ENCODE measurements at regions not wholly inside any gene's neighbourhood (a gene's known extent, or its start where the extent isn't known, plus 50 kb on each side); places are given as distances from the start of the nearest gene placed in this dataset.

DNA sequence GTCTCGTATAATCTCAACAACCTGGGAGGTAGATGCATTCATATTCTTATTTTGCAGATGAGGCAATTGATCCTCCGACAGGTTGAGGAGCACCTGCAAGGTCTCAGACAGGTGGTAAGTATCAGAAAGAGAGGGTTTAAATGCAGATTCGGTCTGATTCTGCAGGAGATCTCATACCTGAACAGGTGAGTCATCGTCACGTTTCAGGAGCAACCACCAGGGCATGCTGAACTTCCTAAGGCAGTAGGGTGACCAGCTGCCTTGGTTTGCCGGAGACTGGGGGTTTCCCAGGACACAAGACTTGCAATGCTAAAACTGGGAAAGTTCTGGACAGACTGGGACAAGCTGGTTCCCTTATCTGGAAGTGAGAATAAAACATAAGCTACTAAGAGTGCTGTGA lies 68.8 kb upstream of the TSHZ3 start:
- no peaks in the 10 kb centered on the region for H3K36me3 ChIP-seq (ENCODE audit: insufficient read depth, low read length)
- ChIA-PET CTCF (ENCODE audit: unreplicated experiment) (no interaction called here), POLR2A (no interaction called here)
- TF ChIP-seq CTCF (conservative IDR thresholded peaks at IDR 0.05; ENCODE audit: low read length): no peak
- TF ChIP-seq EZH2phosphoT487 (IDR thresholded peaks at IDR 0.05; ENCODE audit: borderline replicate concordance, low read depth, low read length): no peak
- H3K79me2 ChIP-seq (ENCODE audit: insufficient read depth, low read depth, low read length): no peaks in the 10 kb centered on the region
- H3K9me2 ChIP-seq (ENCODE audit: insufficient read depth, low read length): no peaks in the 10 kb centered on the region
- no peak overlapping the region for H2AFZ ChIP-seq (ENCODE audit: low read length)
- no peak for DNase-seq (ENCODE audit: low spot score)
- H3K27ac ChIP-seq (ENCODE audit: low read depth, low read length, poor library complexity, severe bottlenecking): no peak overlapping the region
- no peak overlapping the region for H3K4me3 ChIP-seq (ENCODE audit: low read depth, low read length, poor library complexity, severe bottlenecking)
- H3K4me1 ChIP-seq (ENCODE audit: insufficient read depth, low read length, poor library complexity, severe bottlenecking): no peaks in the 10 kb centered on the region
- H4K20me1 ChIP-seq (ENCODE audit: insufficient read depth, low read length): no peaks in the 10 kb centered on the region
- BruUV-seq (replicated peaks): no TSS peak
- no peaks in the 10 kb centered on the region for H3K9me3 ChIP-seq (ENCODE audit: low read length)
- no peak overlapping the region for H3K4me2 ChIP-seq (ENCODE audit: low read length)
- intact Hi-C loops (cut with micrococcal nuclease; ENCODE audit: unreplicated experiment): no loop called here

- no peaks in the 10 kb centered on the region for H3K4me1 ChIP-seq (ENCODE audit: insufficient read depth, low read length, poor library complexity, severe bottlenecking)
- ChIA-PET CTCF (ENCODE audit: unreplicated experiment) (no interaction called here), POLR2A (no interaction called here)
- H3K36me3 ChIP-seq (ENCODE audit: insufficient read depth, low read length): no peaks in the 10 kb centered on the region
- H3K79me2 ChIP-seq (ENCODE audit: insufficient read depth, low read depth, low read length): no peaks in the 10 kb centered on the region
- no peaks in the 10 kb centered on the region for H4K20me1 ChIP-seq (ENCODE audit: insufficient read depth, low read length)
- no peak overlapping the region for H3K4me3 ChIP-seq (ENCODE audit: low read depth, low read length, poor library complexity, severe bottlenecking)
- H3K4me2 ChIP-seq (ENCODE audit: low read length): no peak overlapping the region
- H3K9me3 ChIP-seq (ENCODE audit: low read length): no peaks in the 10 kb centered on the region
- DNase-seq (ENCODE audit: low spot score): no peak
- H2AFZ ChIP-seq (ENCODE audit: low read length): no peak overlapping the region
- BruUV-seq (replicated peaks): no TSS peak
- intact Hi-C loops (cut with micrococcal nuclease; ENCODE audit: unreplicated experiment): no loop called here
- no peaks in the 10 kb centered on the region for H3K9me2 ChIP-seq (ENCODE audit: insufficient read depth, low read length)
- TF ChIP-seq EZH2phosphoT487 (IDR thresholded peaks at IDR 0.05; ENCODE audit: borderline replicate concordance, low read depth, low read length) (no peak), CTCF (conservative IDR thresholded peaks at IDR 0.05; ENCODE audit: low read length) (no peak)
- H3K27ac ChIP-seq (ENCODE audit: low read depth, low read length, poor library complexity, severe bottlenecking): no peak overlapping the region
These were observed 69.6 kb upstream of the TSHZ3 start for GRCh38 chr19:31418692-31419430.

- ChIA-PET POLR2A (no interaction called here), CTCF (ENCODE audit: unreplicated experiment) (no interaction called here)
- Histone ChIP-seq H3K27ac (ENCODE audit: low read depth, low read length, poor library complexity, severe bottlenecking) (no peak overlapping the region), H3K4me2 (ENCODE audit: low read length) (no peak overlapping the region), H3K9me2 (ENCODE audit: insufficient read depth, low read length) (no peaks in the 10 kb centered on the region), H3K4me3 (ENCODE audit: low read depth, low read length, poor library complexity, severe bottlenecking) (no peak overlapping the region), H3K9me3 (ENCODE audit: low read length) (no peaks in the 10 kb centered on the region), H3K4me1 (ENCODE audit: insufficient read depth, low read length, poor library complexity, severe bottlenecking) (no peaks in the 10 kb centered on the region), H3K36me3 (ENCODE audit: insufficient read depth, low read length) (no peaks in the 10 kb centered on the region), H3K79me2 (ENCODE audit: insufficient read depth, low read depth, low read length) (no peaks in the 10 kb centered on the region), H4K20me1 (ENCODE audit: insufficient read depth, low read length) (no peaks in the 10 kb centered on the region), H2AFZ (ENCODE audit: low read length) (no peak overlapping the region)
- TF ChIP-seq EZH2phosphoT487 (IDR thresholded peaks at IDR 0.05; ENCODE audit: borderline replicate concordance, low read depth, low read length): no peak
- TF ChIP-seq CTCF (conservative IDR thresholded peaks at IDR 0.05; ENCODE audit: low read length): no peak
- no peak for DNase-seq (ENCODE audit: low spot score)
- intact Hi-C loops (cut with micrococcal nuclease; ENCODE audit: unreplicated experiment): no loop called here
- no TSS peak for BruUV-seq (replicated peaks)
These were observed 70.7 kb upstream of the TSHZ3 start for GRCh38 chr19:31419871-31420445.
